Loucy (cell line): ENCODE measurements at regions not wholly inside any gene's neighbourhood (a gene's known extent, or its start where the extent isn't known, plus 50 kb on each side); places are given as distances from the start of the nearest gene placed in this dataset.

Experiments
- H2AFZ ChIP-seq: fragments of 200-600 bp; sonication (generic); 2 replicates; pipeline ENCODE4 v1.6.0; 2016; ENCODE audit warnings: antibody characterized with exemption, mild to moderate bottlenecking, low read length, moderate library complexity
- H3F3A ChIP-seq: fragments of 200-600 bp; 2 replicates; pipeline ENCODE4 v1.6.0; 2016; ENCODE audit warnings: antibody characterized with exemption, low read depth, mild to moderate bottlenecking
- H3K27me3 ChIP-seq: fragments of 200-600 bp; sonication (generic); 2 replicates; pipeline ENCODE4 v1.6.1; 2014; ENCODE audit warnings: low read length, mild to moderate bottlenecking; ENCODE audit not compliant: insufficient read depth, poor library complexity, severe bottlenecking
- H3K36me3 ChIP-seq: fragments of 200-600 bp; sonication (generic); 2 replicates; pipeline ENCODE4 v1.6.1; 2016; ENCODE audit warnings: low read length; ENCODE audit not compliant: insufficient read depth
- H3K4me1 ChIP-seq: fragments of 200-600 bp; sonication (generic); 2 replicates; pipeline ENCODE4 v1.5.1; 2014; ENCODE audit warnings: low read length, mild to moderate bottlenecking; ENCODE audit not compliant: insufficient read depth, poor library complexity, severe bottlenecking
- H3K4me2 ChIP-seq: fragments of 200-600 bp; sonication (generic); 2 replicates; pipeline ENCODE4 v1.6.0; 2014; ENCODE audit warnings: antibody characterized with exemption, low read length, low read depth, mild to moderate bottlenecking; ENCODE audit not compliant: poor library complexity, severe bottlenecking
- H3K4me3 ChIP-seq: fragments of 200-600 bp; sonication (generic); 2 replicates; pipeline ENCODE4 v1.5.1; 2014; ENCODE audit warnings: low read length, mild to moderate bottlenecking, mixed read lengths; ENCODE audit not compliant: poor library complexity, severe bottlenecking
- H3K79me2 ChIP-seq: fragments of 200-600 bp; sonication (generic); 2 replicates; pipeline ENCODE4 v1.6.1; 2014; ENCODE audit warnings: low read length; ENCODE audit not compliant: insufficient read depth
- H3K9ac ChIP-seq: fragments of 200-600 bp; sonication (generic); 2 replicates; pipeline ENCODE4 v1.6.0; 2014; ENCODE audit warnings: mild to moderate bottlenecking, low read depth, low read length, moderate library complexity; ENCODE audit not compliant: poor library complexity, severe bottlenecking
- H3K9me2 ChIP-seq: fragments of 200-600 bp; sonication (generic); replicated peaks from 2 replicates; pipeline ENCODE4 v1.6.1; 2016; ENCODE audit warnings: low read depth, low read length, mixed read lengths
- H3K9me3 ChIP-seq: fragments of 200-600 bp; sonication (generic); 2 replicates; pipeline ENCODE4 v1.6.1; 2014; ENCODE audit warnings: mild to moderate bottlenecking, antibody characterized with exemption, low read length, low read depth; ENCODE audit not compliant: insufficient read depth
- H4K20me1 ChIP-seq: fragments of 200-600 bp; sonication (generic); 2 replicates; pipeline ENCODE4 v1.6.0; 2014; ENCODE audit warnings: antibody characterized with exemption, low read length, mild to moderate bottlenecking; ENCODE audit not compliant: insufficient read depth, poor library complexity, severe bottlenecking
- CTCF ChIP-seq: fragments of 200-600 bp; sonication (generic); conservative IDR thresholded peaks from 2 replicates; pipeline ENCODE4 v1.5.1; 2014; ENCODE audit warnings: mild to moderate bottlenecking, antibody characterized with exemption, low read length
- EZH2phosphoT487 ChIP-seq: fragments of 200-600 bp; IDR thresholded peaks from 2 replicates; pipeline ENCODE4 v1.6.1; 2018; ENCODE audit warnings: antibody characterized with exemption, mild to moderate bottlenecking, moderate library complexity, borderline replicate concordance

GRCh38 chr4:189498457-189498856, 442.2 kb upstream of the FRG1 start:
- Histone ChIP-seq H3K9me2 (no peaks in the 10 kb centered on the region), H3K36me3 (no peaks in the 10 kb centered on the region), H3K27me3 (no peaks in the 10 kb centered on the region), H3K79me2 (no peaks in the 10 kb centered on the region), H3K9ac (no peak overlapping the region), H3F3A (no peaks in the 10 kb centered on the region), H3K4me3 (no peak overlapping the region), H3K4me1 (peaks cover 13% of the 10 kb centered on the region), H3K4me2 (no peak overlapping the region), H3K9me3 (no peaks in the 10 kb centered on the region), H4K20me1 (no peaks in the 10 kb centered on the region), H2AFZ (no peak overlapping the region)
- TF ChIP-seq CTCF: no peak
- TF ChIP-seq EZH2phosphoT487: no peak

GRCh38 chr4:189499696-189500095, 441.0 kb upstream of the FRG1 start:
- Histone ChIP-seq H3K4me3 (no peak overlapping the region), H3F3A (no peaks in the 10 kb centered on the region), H3K27me3 (no peaks in the 10 kb centered on the region), H3K9me3 (no peaks in the 10 kb centered on the region), H3K4me2 (no peak overlapping the region), H3K36me3 (no peaks in the 10 kb centered on the region), H3K4me1 (peaks cover 18% of the 10 kb centered on the region), H3K9me2 (no peaks in the 10 kb centered on the region), H4K20me1 (no peaks in the 10 kb centered on the region), H3K9ac (no peak overlapping the region), H3K79me2 (no peaks in the 10 kb centered on the region), H2AFZ (no peak overlapping the region)
- no peak for TF ChIP-seq EZH2phosphoT487
- no peak for TF ChIP-seq CTCF

DNA sequence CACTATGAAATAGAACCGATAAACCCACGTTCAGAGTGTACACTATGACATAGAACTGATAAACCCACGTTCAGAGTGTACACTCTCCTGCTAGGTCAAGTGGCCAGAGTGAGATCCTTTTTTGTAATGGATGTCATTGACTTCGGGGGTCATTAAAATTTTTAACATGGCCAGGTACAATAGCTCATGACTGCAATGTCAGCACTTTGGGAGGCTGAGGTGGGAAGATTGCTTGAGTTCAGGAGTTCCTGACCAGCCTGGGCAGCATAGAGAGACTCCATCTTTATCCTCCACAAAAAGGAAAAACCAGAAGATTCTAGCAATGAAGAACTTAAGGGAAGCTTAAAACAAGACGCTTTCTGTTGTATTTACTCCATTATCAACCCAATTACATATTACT, 439.7 kb upstream of the FRG1 start:
- no peak overlapping the region for H3K4me2 ChIP-seq
- H2AFZ ChIP-seq: no peak overlapping the region
- no peak overlapping the region for H3K9ac ChIP-seq
- H3K79me2 ChIP-seq: no peaks in the 10 kb centered on the region
- no peaks in the 10 kb centered on the region for H3K36me3 ChIP-seq
- no peaks in the 10 kb centered on the region for H3F3A ChIP-seq
- TF ChIP-seq EZH2phosphoT487 (no peak), CTCF (no peak)
- H3K27me3 ChIP-seq: no peaks in the 10 kb centered on the region
- H3K4me3 ChIP-seq: no peak overlapping the region
- H3K9me3 ChIP-seq: no peaks in the 10 kb centered on the region
- no peaks in the 10 kb centered on the region for H4K20me1 ChIP-seq
- peaks cover 18% of the 10 kb centered on the region for H3K4me1 ChIP-seq
- H3K9me2 ChIP-seq: no peaks in the 10 kb centered on the region
